SJCRH30 (cell line): ENCODE measurements at regions not wholly inside any gene's neighbourhood (a gene's known extent, or its start where the extent isn't known, plus 50 kb on each side); places are given as distances from the start of the nearest gene placed in this dataset.
"Not testable (repeated sequence)": the region's sequence is repeated elsewhere in the genome, so short reads cannot be mapped to it uniquely, and the experiment has no call there.

Source experiments
- DNase-seq, 2 experiments: peaks; one replicate each; pipeline ENCODE4 v3.0.0-alpha.2; 2015 to 2020
- H3K27ac ChIP-seq: fragments of 250-450 bp; sonication (Bioruptor Pico); 2 replicates; pipeline ENCODE4 v1.5.1; 2020; ENCODE audit warnings: mild to moderate bottlenecking, moderate library complexity
- H3K27me3 ChIP-seq: fragments of 250-450 bp; sonication (Bioruptor Pico); 2 replicates; pipeline ENCODE4 v1.5.1; 2020; ENCODE audit warnings: mild to moderate bottlenecking, moderate library complexity
- H3K36me3 ChIP-seq: fragments of 250-450 bp; sonication (Bioruptor Pico); 2 replicates; pipeline ENCODE4 v1.5.1; 2020; ENCODE audit warnings: mild to moderate bottlenecking, moderate library complexity
- H3K4me1 ChIP-seq: fragments of 250-450 bp; sonication (Bioruptor Pico); 2 replicates; pipeline ENCODE4 v1.5.1; 2020; ENCODE audit warnings: mild to moderate bottlenecking, moderate library complexity
- H3K4me3 ChIP-seq: fragments of 250-450 bp; sonication (Bioruptor Pico); 2 replicates; pipeline ENCODE4 v1.5.1; 2020; ENCODE audit warnings: mild to moderate bottlenecking, moderate library complexity
- H3K9me3 ChIP-seq: fragments of 250-450 bp; sonication (Bioruptor Pico); replicated peaks from 2 replicates; pipeline ENCODE4 v1.5.1; 2020; ENCODE audit warnings: mild to moderate bottlenecking, moderate library complexity

DNA sequence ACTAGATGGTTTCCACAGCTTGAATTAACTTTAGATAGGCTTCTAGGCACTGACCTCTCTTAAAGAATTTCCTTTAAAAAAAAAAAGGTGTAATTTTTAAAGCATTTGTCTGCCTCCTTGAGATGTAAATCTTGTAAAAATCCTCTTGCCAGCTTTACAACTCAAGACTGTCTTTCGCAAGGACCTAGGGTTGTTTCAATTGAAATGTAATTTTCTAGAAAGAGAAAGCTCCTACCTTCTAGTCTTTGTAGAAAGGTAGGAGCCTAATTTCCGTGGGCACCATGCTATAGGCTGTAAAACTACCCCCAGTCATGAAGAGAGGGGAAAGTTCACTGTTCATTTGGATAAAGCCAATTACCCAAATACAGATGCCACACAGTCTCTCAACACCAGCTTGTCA is 228.8 kb upstream of the TMEM229A start:
- Histone ChIP-seq H3K27ac (no peak overlapping the region), H3K27me3 (0 out of 2 replicates have a peak, but pooled peaks cover 4% of the 10 kb centered on the region), H3K4me3 (no peak overlapping the region), H3K36me3 (no peaks in the 10 kb centered on the region), H3K9me3 (no peaks in the 10 kb centered on the region), H3K4me1 (no peaks in the 10 kb centered on the region; the same call in 1 of the 2 replicates)
- DNase-seq = no peak

GRCh38 chr7:124257638-124258308 is 224.9 kb upstream of the TMEM229A start:
- Histone ChIP-seq H3K4me3 (no peak overlapping the region), H3K9me3 (no peaks in the 10 kb centered on the region), H3K4me1 (no peaks in the 10 kb centered on the region; the same call in 1 of the 2 replicates), H3K27ac (no peak overlapping the region), H3K27me3 (0 out of 2 replicates have a peak, but pooled peaks cover 4% of the 10 kb centered on the region), H3K36me3 (no peaks in the 10 kb centered on the region)
- DNase-seq = no peak

DNA sequence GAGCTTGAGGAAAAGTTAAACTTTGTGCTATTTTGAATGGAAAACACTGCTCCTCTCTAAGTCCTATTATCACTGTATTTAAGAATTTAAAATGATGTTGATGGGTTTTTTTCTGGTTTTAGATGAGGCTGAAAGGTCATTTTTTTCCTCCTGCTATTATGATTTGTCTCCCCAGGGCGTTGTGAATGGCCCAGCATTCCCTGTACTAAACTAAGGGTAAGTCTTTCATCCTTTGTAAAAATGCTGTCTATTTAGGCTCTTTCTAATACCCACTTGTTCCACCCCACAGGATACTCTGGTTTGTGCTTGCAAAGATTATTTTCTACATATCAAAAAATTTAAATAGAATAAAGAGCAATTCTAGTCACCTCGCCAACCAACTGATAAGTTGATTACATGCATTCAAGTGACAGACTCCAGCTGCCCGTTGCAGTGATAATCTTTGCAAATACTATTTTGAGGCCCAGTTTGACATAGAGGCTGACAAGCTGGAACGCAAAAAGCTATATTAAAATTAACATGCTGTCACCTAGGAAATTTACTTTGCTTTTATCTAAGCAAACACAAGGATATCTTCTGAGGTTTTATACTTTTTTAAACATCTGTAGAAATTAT is 222.3 kb upstream of the TMEM229A start:
- no peak overlapping the region for H3K4me3 ChIP-seq
- no peaks in the 10 kb centered on the region; the same call in 1 of the 2 replicates for H3K4me1 ChIP-seq
- no peak overlapping the region for H3K27ac ChIP-seq
- H3K9me3 ChIP-seq = no peaks in the 10 kb centered on the region
- no peaks in the 10 kb centered on the region for H3K27me3 ChIP-seq
- H3K36me3 ChIP-seq = no peaks in the 10 kb centered on the region
- no peak for DNase-seq

DNA sequence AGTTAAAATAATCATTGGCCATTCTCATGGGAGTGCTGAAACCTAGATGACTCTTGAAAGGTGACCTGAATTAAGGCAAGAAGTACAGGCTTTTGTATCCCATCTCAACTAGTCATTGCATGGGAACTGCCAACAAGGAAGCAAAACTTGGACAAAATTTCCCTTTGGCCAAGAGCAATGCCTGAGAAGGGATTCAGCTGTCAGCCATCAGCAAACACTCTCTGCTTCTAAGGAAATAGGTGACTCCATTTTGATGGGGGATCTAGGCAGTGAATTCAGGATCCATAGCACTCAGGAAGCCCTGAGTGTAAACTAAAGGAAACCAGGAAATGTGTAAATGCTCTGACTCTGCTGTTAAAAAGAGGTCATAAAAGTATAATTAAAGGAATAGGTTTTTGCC is 221.5 kb upstream of the TMEM229A start:
- H3K4me3 ChIP-seq = no peak overlapping the region
- H3K9me3 ChIP-seq = no peaks in the 10 kb centered on the region
- no peaks in the 10 kb centered on the region; the same call in 1 of the 2 replicates for H3K4me1 ChIP-seq
- no peaks in the 10 kb centered on the region for H3K27me3 ChIP-seq
- no peak overlapping the region for H3K27ac ChIP-seq
- no peaks in the 10 kb centered on the region for H3K36me3 ChIP-seq
- no peak for DNase-seq

GRCh38 chr7:124251636-124252035 is 218.8 kb upstream of the TMEM229A start:
- Histone ChIP-seq H3K36me3 (no peaks in the 10 kb centered on the region), H3K9me3 (no peaks in the 10 kb centered on the region), H3K4me1 (no peaks in the 10 kb centered on the region), H3K27ac (no peak overlapping the region), H3K4me3 (no peak overlapping the region), H3K27me3 (no peaks in the 10 kb centered on the region)
- no peak for DNase-seq

- H3K27ac ChIP-seq = no peak overlapping the region
- no peak for DNase-seq
These were observed 217.6 kb upstream of the TMEM229A start for GRCh38 chr7:124250297-124251034.

DNA sequence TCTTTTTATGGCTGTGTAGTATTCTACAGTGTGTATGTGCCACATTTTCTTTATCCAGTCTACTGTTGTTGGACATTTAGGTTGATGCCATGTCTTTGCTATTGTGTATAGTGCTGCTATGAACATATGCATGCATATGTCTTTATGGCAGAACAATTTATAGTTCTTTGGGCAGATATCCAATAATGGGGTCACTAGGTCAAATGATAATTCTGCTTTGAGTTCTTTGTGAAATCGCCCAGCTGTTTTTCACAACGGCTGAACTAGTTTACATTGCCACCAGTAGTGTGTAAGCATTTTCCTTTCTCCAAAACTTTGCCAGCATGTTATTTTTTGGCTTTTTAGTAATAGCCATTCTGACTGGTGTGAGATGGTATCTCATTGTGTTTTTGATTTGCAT is 214.8 kb upstream of the TMEM229A start:
- Histone ChIP-seq H3K4me1 (no peaks in the 10 kb centered on the region), H3K9me3 (no peaks in the 10 kb centered on the region), H3K36me3 (no peaks in the 10 kb centered on the region), H3K4me3 (no peak overlapping the region), H3K27ac (no peak overlapping the region), H3K27me3 (no peaks in the 10 kb centered on the region)
- DNase-seq = no peak

More at GRCh38 chr7:124250297-124251034, 217.6 kb upstream of the TMEM229A start:
- no peak overlapping the region for H3K4me3 ChIP-seq
- no peaks in the 10 kb centered on the region for H3K9me3 ChIP-seq
- H3K27me3 ChIP-seq = no peaks in the 10 kb centered on the region
- no peaks in the 10 kb centered on the region for H3K4me1 ChIP-seq
- H3K36me3 ChIP-seq = no peaks in the 10 kb centered on the region

DNA sequence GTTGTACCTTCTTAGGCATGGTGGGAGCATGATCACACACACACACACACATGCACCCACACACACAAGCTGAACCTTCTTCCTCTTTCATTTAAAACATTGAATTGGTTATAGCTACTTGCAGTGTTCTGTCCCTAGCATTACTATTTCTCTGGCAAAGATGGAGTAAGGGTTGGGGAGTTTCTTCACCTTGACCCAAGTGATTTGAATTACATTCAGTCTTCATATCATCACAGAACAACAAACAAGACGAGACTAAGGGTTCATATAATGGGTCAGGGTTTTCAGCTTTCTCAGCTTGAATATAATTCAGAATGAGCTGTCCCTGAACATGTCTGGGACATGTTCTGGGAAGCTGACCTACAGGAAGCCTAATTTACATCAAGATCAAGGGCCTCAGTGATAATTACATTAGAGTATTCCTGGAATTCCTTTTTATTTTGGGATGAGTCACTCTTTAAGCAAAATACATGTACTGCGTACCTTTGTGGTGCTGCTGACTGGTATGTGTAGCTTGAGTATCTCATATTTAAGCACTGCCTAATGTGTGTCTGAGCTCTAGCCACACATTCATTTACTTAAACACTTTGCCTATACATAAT is 213.5 kb upstream of the TMEM229A start:
- H3K27me3 ChIP-seq = no peaks in the 10 kb centered on the region
- no peaks in the 10 kb centered on the region for H3K9me3 ChIP-seq
- DNase-seq = no peak
- no peak overlapping the region for H3K27ac ChIP-seq
- H3K36me3 ChIP-seq = no peaks in the 10 kb centered on the region
- no peaks in the 10 kb centered on the region for H3K4me1 ChIP-seq
- H3K4me3 ChIP-seq = no peak overlapping the region

DNA sequence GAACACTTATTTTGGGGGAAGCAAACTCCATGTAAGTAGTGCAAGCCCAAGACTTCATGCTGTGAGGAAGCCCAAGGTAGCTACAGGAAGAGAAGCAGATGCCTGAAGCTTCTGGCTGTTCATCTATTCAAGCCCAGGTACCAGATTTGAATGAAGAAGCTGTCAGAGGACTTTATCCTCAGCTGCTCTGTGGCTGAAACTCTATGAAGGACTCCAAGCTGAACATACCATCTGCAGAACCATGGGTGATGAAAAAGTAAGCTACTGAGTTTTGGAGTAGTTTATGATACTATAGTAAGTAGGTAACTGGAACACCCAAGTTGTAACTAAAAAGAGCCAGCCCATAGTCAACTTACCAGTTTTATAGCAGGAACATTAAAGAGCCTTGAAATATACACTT is 211.6 kb upstream of the TMEM229A start:
- not testable (repeated sequence) for H3K27ac ChIP-seq, H3K4me1 ChIP-seq, DNase-seq, H3K27me3 ChIP-seq, H3K4me3 ChIP-seq, H3K9me3 ChIP-seq, H3K36me3 ChIP-seq

DNA sequence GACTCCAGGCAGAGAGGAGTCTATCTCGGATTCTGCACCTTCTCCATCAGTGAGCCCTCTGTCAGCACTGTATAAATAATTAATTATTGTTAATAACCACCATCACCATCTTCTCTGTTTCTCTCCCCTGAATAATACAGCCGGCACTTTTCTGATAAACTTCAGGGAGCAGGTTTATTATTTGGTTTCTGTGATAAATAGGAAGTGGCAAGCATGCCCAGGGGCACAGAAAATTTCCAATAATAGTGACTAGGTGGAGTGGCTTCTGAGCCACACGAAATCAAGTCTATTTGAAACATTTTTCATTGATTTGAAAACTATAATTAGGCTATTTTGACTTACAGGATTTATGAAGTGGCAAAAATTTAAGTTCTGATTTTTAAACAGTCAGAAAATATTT is 186.8 kb upstream of the TMEM229A start:
- H3K4me1 ChIP-seq = no peaks in the 10 kb centered on the region
- no peak for DNase-seq
- H3K4me3 ChIP-seq = no peak overlapping the region
- H3K9me3 ChIP-seq = no peaks in the 10 kb centered on the region
- peaks cover 9% of the 10 kb centered on the region; the same call in 1 of the 2 replicates for H3K27me3 ChIP-seq
- H3K27ac ChIP-seq = no peak overlapping the region
- H3K36me3 ChIP-seq = no peaks in the 10 kb centered on the region

DNA sequence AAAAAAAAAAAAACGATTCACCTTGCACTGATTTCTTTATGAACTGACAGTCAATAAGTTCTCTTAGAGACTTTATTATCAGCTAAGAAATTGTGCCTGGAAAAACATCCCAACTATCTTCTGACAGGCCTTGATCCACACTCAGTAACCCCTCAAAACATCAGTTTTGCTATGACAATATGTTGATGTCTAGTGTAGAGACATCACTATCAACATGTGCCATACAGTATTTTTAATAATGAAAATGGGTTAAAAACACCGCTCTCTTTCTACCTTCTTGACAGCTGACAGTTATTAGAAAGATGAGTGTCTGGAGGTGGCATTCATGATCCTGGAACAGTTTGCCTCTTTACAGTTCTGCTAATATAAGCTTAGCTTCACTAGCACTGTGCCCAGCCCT is 175.8 kb upstream of the TMEM229A start:
- no peaks in the 10 kb centered on the region for H3K9me3 ChIP-seq
- no peak overlapping the region for H3K27ac ChIP-seq
- DNase-seq = no peak
- H3K4me3 ChIP-seq = no peak overlapping the region
- H3K4me1 ChIP-seq = no peaks in the 10 kb centered on the region
- H3K36me3 ChIP-seq = no peaks in the 10 kb centered on the region
- H3K27me3 ChIP-seq = 0 out of 2 replicates have a peak, but pooled peaks cover 3% of the 10 kb centered on the region

- Histone ChIP-seq H3K27ac (no peak overlapping the region), H3K4me3 (no peak overlapping the region), H3K36me3 (no peaks in the 10 kb centered on the region), H3K4me1 (no peaks in the 10 kb centered on the region), H3K9me3 (no peaks in the 10 kb centered on the region), H3K27me3 (0 out of 2 replicates have a peak, but pooled peaks cover 3% of the 10 kb centered on the region)
- DNase-seq = no peak
These were observed 175.3 kb upstream of the TMEM229A start for GRCh38 chr7:124208173-124208572.

- Histone ChIP-seq H3K9me3 (no peaks in the 10 kb centered on the region), H3K27ac (no peak overlapping the region), H3K4me1 (no peaks in the 10 kb centered on the region), H3K27me3 (0 out of 2 replicates have a peak, but pooled peaks cover 3% of the 10 kb centered on the region), H3K4me3 (no peak overlapping the region), H3K36me3 (no peaks in the 10 kb centered on the region)
- no peak for DNase-seq
These were observed 172.7 kb upstream of the TMEM229A start for GRCh38 chr7:124205526-124205925.

DNA sequence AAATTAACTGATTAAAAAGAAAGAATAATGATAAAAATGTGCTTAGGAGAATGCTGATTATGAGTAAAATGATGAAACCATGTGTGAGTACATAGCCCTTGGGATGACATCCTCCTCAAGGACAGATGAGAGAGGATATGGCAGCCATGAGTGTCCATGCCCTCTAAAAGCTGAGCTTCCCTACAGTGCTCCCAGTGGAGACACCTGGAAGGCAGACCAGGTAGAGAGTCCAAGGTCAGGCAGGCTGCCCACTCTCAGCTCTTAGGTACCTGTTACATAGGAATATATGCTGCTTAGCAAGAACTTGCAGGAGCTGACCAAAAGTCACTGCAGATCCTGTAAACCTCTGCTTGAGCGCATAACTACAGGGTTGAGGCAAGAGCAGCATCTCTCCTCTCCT is 169.7 kb upstream of the TMEM229A start:
- Histone ChIP-seq H3K36me3 (no peaks in the 10 kb centered on the region), H3K4me3 (no peak overlapping the region), H3K9me3 (no peaks in the 10 kb centered on the region), H3K27me3 (0 out of 2 replicates have a peak, but pooled peaks cover 3% of the 10 kb centered on the region), H3K27ac (no peak overlapping the region), H3K4me1 (no peaks in the 10 kb centered on the region)
- DNase-seq = no peak
